WTC11 (cell line): ENCODE measurements at regions not wholly inside any gene's neighbourhood (a gene's known extent, or its start where the extent isn't known, plus 50 kb on each side); places are given as distances from the start of the nearest gene placed in this dataset.
A peak's percentile ranks its signal among the peaks of the same experiment; 100 is the strongest.

Experiments
- ATAC-seq: fragments of 200-7000 bp; cut with Tn5 transposase; 2 replicates; pipeline ENCODE4 v1.10.0; 2021; ENCODE audit warnings: mild to moderate bottlenecking, moderate library complexity
- CTCF ChIA-PET: fragments of 300-600 bp; sonication (Branson Sonifier 250); formaldehyde crosslinking; loops from one replicate; lab custom pipeline; 2021; ENCODE audit warnings: antibody characterized with exemption; lab: Charles Lee
- POLR2A ChIA-PET: fragments of 350-600 bp; sonication (Branson Sonifier 250); formaldehyde crosslinking; loops from one replicate; lab custom pipeline; 2021; ENCODE audit warnings: antibody characterized with exemption; lab: Charles Lee
- DNase-seq: peaks from one replicate; pipeline ENCODE4 v3.0.0; 2021; ENCODE audit warnings: low spot score
- H3K27ac Mint-ChIP-seq: 2 replicates; pipeline ENCODE4 v1.8.0; 2021; ENCODE audit warnings: mixed read lengths
- H3K27me3 Mint-ChIP-seq: 2 replicates; pipeline ENCODE4 v1.8.0; 2021; ENCODE audit warnings: low read depth, mild to moderate bottlenecking, moderate library complexity, mixed read lengths
- H3K36me3 Mint-ChIP-seq: 2 replicates; pipeline ENCODE4 v1.8.0; 2021; ENCODE audit warnings: mixed read lengths
- H3K4me1 Mint-ChIP-seq: 2 replicates; pipeline ENCODE4 v1.8.0; 2022; ENCODE audit warnings: mixed read lengths
- H3K4me3 Mint-ChIP-seq: 2 replicates; pipeline ENCODE4 v1.8.0; 2021; ENCODE audit warnings: mild to moderate bottlenecking, moderate library complexity, mixed read lengths
- H3K9me3 Mint-ChIP-seq: 2 replicates; pipeline ENCODE4 v1.8.0; 2021; ENCODE audit warnings: mixed read lengths
- ATF1 ChIP-seq: sonication (generic); formaldehyde crosslinking; IDR thresholded peaks from 2 replicates; pipeline ENCODE4 v1.8.1; 2023; ENCODE audit warnings: mild to moderate bottlenecking, moderate library complexity, missing genetic modification reagents
- ATF2 ChIP-seq: sonication (generic); formaldehyde crosslinking; IDR thresholded peaks from 2 replicates; pipeline ENCODE4 v1.8.1; 2022; ENCODE audit warnings: low read depth, missing genetic modification reagents, borderline replicate concordance
- ATF3 ChIP-seq: sonication (generic); formaldehyde crosslinking; conservative IDR thresholded peaks from 2 replicates; pipeline ENCODE4 v1.8.1; 2022; ENCODE audit warnings: mild to moderate bottlenecking, missing genetic modification reagents
- CREM ChIP-seq: sonication (generic); formaldehyde crosslinking; IDR thresholded peaks from 2 replicates; pipeline ENCODE4 v1.8.1; 2022; ENCODE audit warnings: mild to moderate bottlenecking, missing genetic modification reagents, moderate library complexity
- FOXJ3 ChIP-seq: sonication (generic); formaldehyde crosslinking; IDR thresholded peaks from 2 replicates; pipeline ENCODE4 v1.9.0; 2021; ENCODE audit warnings: missing genetic modification reagents, mild to moderate bottlenecking, borderline replicate concordance
- GRHL2 ChIP-seq: fragments of 250-450 bp; sonication (Bioruptor Pico); IDR thresholded peaks from 2 replicates; pipeline ENCODE4 v1.8.0; 2022; ENCODE audit warnings: mild to moderate bottlenecking, moderate library complexity; ENCODE audit not compliant: insufficient replicate concordance, severe bottlenecking
- HMGA2 ChIP-seq: fragments of 250-450 bp; sonication (Bioruptor Pico); IDR thresholded peaks from 2 replicates; pipeline ENCODE4 v1.4.0; 2021; ENCODE audit warnings: mild to moderate bottlenecking, moderate library complexity
- JUN ChIP-seq: sonication (generic); formaldehyde crosslinking; IDR thresholded peaks from 2 replicates; pipeline ENCODE4 v1.8.0; 2023; ENCODE audit warnings: mild to moderate bottlenecking, missing genetic modification reagents
- KAT7 ChIP-seq: sonication (generic); formaldehyde crosslinking; IDR thresholded peaks from 2 replicates; pipeline ENCODE4 v1.8.1; 2023; ENCODE audit warnings: missing genetic modification reagents, mild to moderate bottlenecking, borderline replicate concordance
- MYBL2 ChIP-seq: sonication (generic); formaldehyde crosslinking; IDR thresholded peaks from 2 replicates; pipeline ENCODE4 v1.8.1; 2023; ENCODE audit warnings: mild to moderate bottlenecking, moderate library complexity, missing genetic modification reagents
- NFE2L1 ChIP-seq: sonication (generic); formaldehyde crosslinking; IDR thresholded peaks from 2 replicates; pipeline ENCODE4 v1.8.1; 2023; ENCODE audit warnings: missing genetic modification reagents
- SP1 ChIP-seq: sonication (generic); formaldehyde crosslinking; conservative IDR thresholded peaks from 2 replicates; pipeline ENCODE4 v1.8.1; 2022; ENCODE audit warnings: missing genetic modification reagents
- TCF7 ChIP-seq: sonication (generic); formaldehyde crosslinking; IDR thresholded peaks from 2 replicates; pipeline ENCODE4 v1.8.0; 2022; ENCODE audit warnings: mild to moderate bottlenecking, low read depth, missing genetic modification reagents, moderate library complexity
- TEAD4 ChIP-seq: sonication (generic); formaldehyde crosslinking; IDR thresholded peaks from 2 replicates; pipeline ENCODE4 v1.8.0; 2022; ENCODE audit warnings: mild to moderate bottlenecking, missing genetic modification reagents
- TP53 ChIP-seq: sonication (generic); formaldehyde crosslinking; IDR thresholded peaks from 2 replicates; pipeline ENCODE4 v1.8.1; 2023; ENCODE audit warnings: mild to moderate bottlenecking, missing genetic modification reagents
- ZBTB21 ChIP-seq: sonication (generic); formaldehyde crosslinking; IDR thresholded peaks from 2 replicates; pipeline ENCODE4 v1.8.1; 2023; ENCODE audit warnings: mild to moderate bottlenecking, missing genetic modification reagents, borderline replicate concordance
- ZMAT4 ChIP-seq: fragments of 250-450 bp; sonication (Bioruptor Pico); IDR thresholded peaks from 2 replicates; pipeline ENCODE4 v1.9.0; 2021; ENCODE audit warnings: mild to moderate bottlenecking
- ZNF121 ChIP-seq: sonication (generic); formaldehyde crosslinking; IDR thresholded peaks from 2 replicates; pipeline ENCODE4 v1.8.0; 2023; ENCODE audit warnings: missing genetic modification reagents
- ZNF263 ChIP-seq: sonication (generic); formaldehyde crosslinking; IDR thresholded peaks from 2 replicates; pipeline ENCODE4 v1.8.1; 2022; ENCODE audit warnings: low read depth, mild to moderate bottlenecking, moderate library complexity, missing genetic modification reagents
- ZNF281 ChIP-seq: sonication (generic); formaldehyde crosslinking; IDR thresholded peaks from 2 replicates; pipeline ENCODE4 v1.8.0; 2023; ENCODE audit warnings: mild to moderate bottlenecking, missing genetic modification reagents
- ZNF423 ChIP-seq: fragments of 250-450 bp; sonication (Bioruptor Pico); IDR thresholded peaks from 2 replicates; pipeline ENCODE4 v2.1.2; 2022; ENCODE audit warnings: mild to moderate bottlenecking, moderate library complexity
- ZNF425 ChIP-seq: fragments of 250-450 bp; sonication (Bioruptor Pico); conservative IDR thresholded peaks from 2 replicates; pipeline ENCODE4 v1.9.0; 2021; ENCODE audit warnings: mild to moderate bottlenecking
- ZNF512 ChIP-seq: sonication (generic); formaldehyde crosslinking; IDR thresholded peaks from 2 replicates; pipeline ENCODE4 v1.8.1; 2022; ENCODE audit warnings: missing genetic modification reagents, borderline replicate concordance

GRCh38 chr1:73623946-73624345, 574.0 kb downstream of the LRRIQ3 start (continued):
- TF ChIP-seq ZNF263 (no peak), ZBTB21 (CRISPR knock-in tag) (no peak), FOXJ3 (no peak), TCF7 (CRISPR knock-in tag) (no peak), ATF2 (no peak), ZMAT4 (CRISPR knock-in tag) (no peak), TEAD4 (no peak), JUN (CRISPR knock-in tag) (no peak), ZNF423 (CRISPR knock-in tag) (no peak), ZNF512 (CRISPR knock-in tag) (no peak)

GRCh38 chr1:73617145-73617544, 580.8 kb downstream of the LRRIQ3 start:
- Mint-ChIP-seq H3K4me3 (no peak overlapping the region), H3K27me3 (no peaks in the 10 kb centered on the region), H3K36me3 (no peaks in the 10 kb centered on the region), H3K4me1 (peaks cover 3% of the 10 kb centered on the region; the same call in 1 of the 2 replicates), H3K27ac (no peak overlapping the region), H3K9me3 (no peaks in the 10 kb centered on the region)
- ATAC-seq (peak; percentile 66), DNase-seq (no peak)
- ChIA-PET CTCF (no interaction called here), POLR2A (no interaction called here)
- no peak for TF ChIP-seq GRHL2 (CRISPR knock-in tag)
- TF ChIP-seq HMGA2 (CRISPR knock-in tag) = no peak
- no peak for TF ChIP-seq SP1 (CRISPR knock-in tag)

- ATAC-seq (no peak), DNase-seq (no peak)
- Mint-ChIP-seq H3K27ac (no peak overlapping the region), H3K9me3 (no peaks in the 10 kb centered on the region), H3K4me3 (no peak overlapping the region), H3K36me3 (no peaks in the 10 kb centered on the region), H3K27me3 (no peaks in the 10 kb centered on the region)
- POLR2A ChIA-PET = no interaction called here
- TF ChIP-seq ZNF121 (CRISPR knock-in tag) (no peak), NFE2L1 (CRISPR knock-in tag) (no peak)
- TF ChIP-seq, all 79 proteins: peak for 0
- CTCF ChIA-PET = no interaction called here
- H3K4me1 Mint-ChIP-seq = peaks cover 9% of the 10 kb centered on the region
These were observed 586.3 kb downstream of the LRRIQ3 start for GRCh38 chr1:73611681-73612080.

- no peaks in the 10 kb centered on the region for H3K27me3 Mint-ChIP-seq
- no peak for DNase-seq
- peaks cover 3% of the 10 kb centered on the region; the same call in 1 of the 2 replicates for H3K36me3 Mint-ChIP-seq
- H3K4me3 Mint-ChIP-seq = no peak overlapping the region
- ATAC-seq = no peak
- POLR2A ChIA-PET = no interaction called here
- H3K9me3 Mint-ChIP-seq = peaks cover 21% of the 10 kb centered on the region
- peak overlapping the region; percentile 67; the same call in 1 of the 2 replicates for H3K27ac Mint-ChIP-seq
- CTCF ChIA-PET = no interaction called here
- no peak for TF ChIP-seq MYBL2
- TF ChIP-seq TP53 (CRISPR knock-in tag) = no peak
- no peak for TF ChIP-seq TCF7 (CRISPR knock-in tag)
- no peak for TF ChIP-seq ZNF281 (CRISPR knock-in tag)
- no peak for TF ChIP-seq ATF1 (CRISPR knock-in tag)
- no peak for TF ChIP-seq ATF3
- no peak for TF ChIP-seq CREM (CRISPR knock-in tag)
- TF ChIP-seq KAT7 (CRISPR knock-in tag) = no peak
- TF ChIP-seq NFE2L1 (CRISPR knock-in tag) = no peak
- TF ChIP-seq TEAD4 = no peak
- TF ChIP-seq ZNF121 (CRISPR knock-in tag) = no peak
- TF ChIP-seq ZNF425 (CRISPR knock-in tag) = no peak
- peaks cover 23% of the 10 kb centered on the region for H3K4me1 Mint-ChIP-seq
These were observed 593.2 kb downstream of the LRRIQ3 start for GRCh38 chr1:73604739-73605138.
